HG02885 (cell line): ENCODE measurements at regions not wholly inside any gene's neighbourhood (a gene's known extent, or its start where the extent isn't known, plus 50 kb on each side); places are given as distances from the start of the nearest gene placed in this dataset.
"Not testable (repeated sequence)": the region's sequence is repeated elsewhere in the genome, so short reads cannot be mapped to it uniquely, and the experiment has no call there.

Source experiments
- ATAC-seq: cut with Tn5 transposase; IDR thresholded peaks from one replicate; pipeline ENCODE4 v1.9.1; 2021; ENCODE audit warnings: mild to moderate bottlenecking; ENCODE audit not compliant: unreplicated experiment, poor library complexity

DNA sequence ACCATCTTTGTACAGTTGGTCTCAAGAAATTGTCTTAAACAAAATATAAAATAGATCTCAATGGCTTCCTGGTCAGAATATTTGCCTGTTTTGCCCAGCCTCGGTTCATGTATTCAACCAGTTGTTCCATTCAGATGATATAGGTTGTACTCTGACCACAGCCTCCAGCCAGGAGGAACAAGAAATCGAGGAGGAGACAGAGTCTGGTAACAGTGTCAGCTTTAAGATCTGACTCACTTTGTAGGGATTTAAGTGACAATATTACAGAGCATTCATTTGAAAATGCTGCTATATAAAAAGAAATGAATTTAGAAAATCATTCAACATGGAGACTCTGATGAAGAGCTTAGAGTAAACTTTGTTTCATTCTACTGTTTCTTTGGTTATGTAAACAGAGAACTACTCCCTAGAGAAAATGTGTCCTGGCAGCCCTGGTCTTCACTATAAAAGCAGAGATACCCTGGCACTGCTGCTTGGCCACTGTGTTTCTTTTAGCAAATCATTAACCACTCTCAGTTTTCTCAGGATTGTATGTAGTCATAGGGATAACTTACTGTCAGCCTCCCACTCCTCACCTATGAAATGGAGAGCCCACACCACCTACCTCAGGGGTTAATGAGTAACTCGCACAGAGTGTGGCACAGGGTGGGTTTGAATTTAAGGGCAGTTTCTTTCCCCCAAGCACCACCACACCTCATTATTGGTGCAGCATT lies 53.5 kb downstream of the PAGE2 start:
- no peak for ATAC-seq

DNA sequence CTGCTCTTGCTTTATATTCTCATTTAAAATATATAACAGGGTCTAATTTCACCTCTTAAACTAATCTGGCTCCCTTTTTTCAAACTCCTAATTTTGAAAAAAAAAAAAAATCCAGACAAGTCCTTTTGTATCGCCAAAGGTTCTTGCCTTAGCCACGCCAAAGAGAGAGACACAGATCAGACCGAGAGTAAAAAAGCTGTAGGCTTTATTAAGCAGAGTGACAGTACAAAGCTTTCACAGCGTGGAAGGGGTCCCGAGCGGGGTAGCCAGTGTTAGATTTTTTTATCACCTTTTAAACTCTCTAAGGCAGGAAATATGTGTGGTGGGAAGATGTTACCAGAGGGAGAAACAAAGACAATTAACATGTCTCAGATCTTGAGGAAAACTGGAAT lies 54.1 kb downstream of the PAGE2 start:
- ATAC-seq = no peak

DNA sequence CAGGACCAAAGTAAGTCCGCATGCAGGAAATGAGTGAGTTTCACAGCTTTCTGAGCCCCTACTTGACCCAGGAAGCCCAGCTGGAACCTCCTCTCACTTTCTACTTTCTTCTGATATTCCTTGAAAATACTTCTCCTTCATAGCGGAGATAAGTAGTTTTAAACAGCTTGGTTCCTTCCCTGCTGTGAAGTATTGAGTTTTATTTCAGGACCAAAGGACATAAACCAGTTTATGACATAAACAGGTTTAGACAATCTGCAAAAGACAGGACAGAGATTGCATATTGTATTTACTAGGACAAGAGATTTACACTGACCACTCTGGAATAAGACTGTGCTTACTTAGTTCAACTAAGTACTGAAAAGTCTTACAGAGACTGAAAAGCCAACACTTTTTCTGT lies 54.8 kb downstream of the PAGE2 start:
- no peak for ATAC-seq

DNA sequence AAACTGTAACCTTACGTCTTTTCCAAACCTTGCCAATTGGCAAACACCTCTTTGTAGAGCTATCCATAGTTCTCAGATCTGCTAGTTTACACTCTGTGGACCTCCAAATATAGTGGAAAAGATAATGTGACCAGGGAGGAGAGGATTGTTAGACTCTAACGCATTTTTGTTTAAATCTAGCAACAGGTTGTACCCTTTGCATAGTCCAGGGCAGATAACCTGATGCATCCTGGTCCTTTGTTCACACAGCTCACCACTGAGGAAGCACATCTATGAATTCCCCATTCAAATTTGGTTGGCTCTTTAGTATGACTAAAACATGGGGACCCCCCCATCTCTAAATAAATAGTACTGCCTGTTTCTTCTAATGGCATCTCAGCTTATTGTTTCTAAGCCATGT lies 55.9 kb downstream of the PAGE2 start:
- ATAC-seq = no peak

DNA sequence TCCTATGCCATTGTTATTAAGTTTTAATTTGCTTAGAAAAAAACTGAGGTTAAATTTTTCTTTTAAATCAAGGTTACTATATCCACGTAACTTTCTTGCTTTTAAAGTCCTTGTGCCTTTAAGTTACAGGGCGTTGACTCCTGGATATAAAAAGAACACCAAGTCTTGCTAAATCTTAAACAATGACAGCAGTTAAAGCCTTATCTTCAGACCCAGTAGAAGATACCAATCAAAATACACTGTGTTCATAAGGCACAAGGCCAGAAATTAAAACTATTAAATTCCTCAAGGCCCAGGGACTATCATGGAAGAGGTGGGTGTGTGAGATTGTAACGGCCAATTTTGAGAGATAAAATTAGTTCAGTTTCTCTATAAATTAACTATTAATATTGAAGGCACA lies 60.4 kb downstream of the PAGE2 start:
- ATAC-seq = no peak

DNA sequence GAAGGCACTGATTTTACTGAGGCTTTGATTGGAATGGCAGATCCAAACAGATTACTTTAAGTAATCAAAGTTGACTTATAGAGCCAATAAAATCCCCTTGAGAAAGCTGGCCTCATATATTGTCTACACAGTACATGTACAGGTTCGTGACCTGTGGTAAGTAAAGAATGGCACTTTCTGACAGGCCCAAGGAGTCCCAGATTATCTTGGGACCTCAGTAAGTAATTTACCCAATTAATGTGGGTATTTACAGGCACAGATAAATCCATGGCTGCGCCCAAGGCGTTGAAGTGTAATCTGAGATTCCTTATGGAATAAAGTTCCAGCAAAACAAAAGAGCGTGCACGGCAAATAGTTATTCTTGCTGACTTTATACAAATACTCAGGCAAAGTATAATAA lies 62.4 kb downstream of the PAGE2 start:
- ATAC-seq = no peak

DNA sequence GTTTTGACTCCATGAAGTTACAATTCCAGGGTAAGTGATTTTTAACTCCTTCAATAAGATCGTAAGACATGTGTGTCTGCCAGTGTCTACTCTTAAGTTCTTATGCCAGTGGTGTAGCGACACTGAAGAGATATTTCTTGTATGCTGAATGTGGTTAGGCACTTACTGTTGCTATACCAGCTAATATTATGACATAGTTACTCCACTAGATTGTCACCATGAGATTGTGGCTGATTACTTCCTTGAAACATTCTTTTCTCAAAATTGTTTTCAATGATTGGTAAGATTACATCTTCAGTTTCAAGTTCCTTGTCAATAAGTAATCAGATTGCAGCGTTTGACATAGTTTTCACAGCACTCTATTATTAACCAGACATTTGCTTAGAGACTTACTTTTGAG lies 60.6 kb upstream of the PAGE5 start:
- no peak for ATAC-seq

DNA sequence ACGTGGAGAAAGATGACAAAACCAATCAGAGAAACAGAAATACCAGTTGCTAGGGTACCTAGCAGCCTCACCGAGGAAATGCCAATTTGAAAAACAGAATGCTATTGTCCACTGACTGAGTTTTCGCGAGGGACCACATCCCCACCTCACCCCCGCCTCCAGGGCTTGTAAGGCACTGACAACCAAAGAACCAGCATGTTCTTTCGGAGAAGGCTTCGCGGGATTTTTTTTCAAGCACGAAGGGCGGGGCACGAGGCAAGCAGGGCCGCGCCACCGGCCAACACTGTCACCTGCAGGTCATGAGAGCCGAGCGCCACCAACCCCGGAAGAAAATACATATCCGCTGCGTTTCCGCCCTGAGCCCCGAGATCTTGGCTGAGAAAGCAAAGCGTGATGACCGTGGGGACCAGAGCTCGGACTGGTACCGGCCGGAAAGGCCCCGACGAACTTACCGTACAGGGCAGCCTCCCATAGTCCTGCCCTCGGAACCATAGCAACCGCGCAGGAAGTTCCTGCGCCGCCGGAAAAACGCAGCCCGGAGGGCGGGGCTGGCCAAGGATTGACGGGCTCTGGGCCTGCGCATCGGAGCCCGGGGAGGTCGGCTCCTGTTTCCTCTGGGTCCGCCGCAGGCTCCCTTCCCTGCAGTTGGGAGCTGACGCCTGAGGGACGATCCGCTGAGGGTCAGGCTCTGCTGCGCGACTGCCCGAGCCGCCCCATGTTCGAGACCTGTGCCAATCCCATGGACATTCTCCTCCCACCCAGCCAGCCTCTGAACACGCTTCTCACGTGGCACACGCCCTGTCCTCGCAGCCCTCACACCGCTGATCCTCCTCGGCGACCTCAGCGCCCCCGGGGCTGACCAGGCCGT lies 59.2 kb upstream of the PAGE5 start:
- peak; percentile 94 for ATAC-seq

DNA sequence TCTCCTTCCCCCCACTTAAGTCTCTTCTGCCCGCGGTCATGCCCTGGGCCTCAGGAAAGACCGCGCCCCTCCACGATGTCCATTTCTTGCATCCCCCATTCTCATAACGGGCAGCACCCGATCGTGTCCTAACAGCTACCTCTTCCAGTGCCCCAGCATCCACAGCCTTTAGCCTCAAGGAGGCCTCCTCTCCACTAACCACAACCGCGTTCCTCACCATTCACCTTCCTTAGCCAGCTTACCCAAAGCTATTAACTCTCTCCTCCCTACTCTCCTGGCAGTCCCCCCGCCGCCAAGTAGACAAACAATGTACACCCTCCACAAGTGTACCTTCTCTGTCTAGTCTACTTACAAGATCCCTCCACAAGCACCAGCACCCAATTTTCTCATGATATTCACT lies 58.6 kb upstream of the PAGE5 start:
- ATAC-seq = no peak

DNA sequence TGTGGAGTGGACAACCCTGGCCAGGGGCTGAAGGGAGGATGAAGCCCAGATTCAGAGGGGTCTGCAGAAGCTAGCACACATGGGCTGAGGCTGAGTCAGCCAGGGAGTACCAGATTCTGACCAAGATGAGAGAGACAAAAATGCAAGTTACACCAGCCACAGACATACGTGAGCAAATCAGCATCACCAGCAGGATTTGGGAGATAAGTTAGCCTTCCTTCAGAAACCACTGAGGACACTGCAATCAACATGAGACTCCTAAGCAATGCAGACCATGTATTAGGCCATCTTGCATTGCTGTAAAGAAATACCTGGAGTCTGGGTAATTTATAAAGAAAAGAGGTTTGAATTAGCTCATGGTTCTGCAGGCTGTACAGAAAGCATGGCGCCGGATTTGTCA lies 57.0 kb upstream of the PAGE5 start:
- ATAC-seq = no peak

DNA sequence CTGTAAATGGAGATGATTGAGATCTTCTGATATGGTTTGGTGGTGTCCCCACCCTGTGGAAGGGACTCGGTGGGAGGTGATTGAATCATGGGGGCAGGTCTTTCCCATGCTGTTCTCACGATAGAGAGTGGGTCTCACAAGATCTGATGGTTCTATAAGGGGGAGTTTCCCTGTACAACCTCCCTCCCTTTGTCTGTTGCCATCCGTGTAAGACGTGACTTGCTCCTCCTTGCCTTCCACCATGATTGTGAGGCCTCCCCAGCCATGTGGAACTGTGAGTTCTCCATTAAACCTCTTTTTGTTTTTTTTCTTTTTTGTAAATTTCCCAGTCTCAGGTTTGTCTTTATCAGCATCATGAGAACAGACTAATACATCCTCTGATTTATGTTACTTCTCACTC lies 55.1 kb upstream of the PAGE5 start:
- ATAC-seq = not testable (repeated sequence)

DNA sequence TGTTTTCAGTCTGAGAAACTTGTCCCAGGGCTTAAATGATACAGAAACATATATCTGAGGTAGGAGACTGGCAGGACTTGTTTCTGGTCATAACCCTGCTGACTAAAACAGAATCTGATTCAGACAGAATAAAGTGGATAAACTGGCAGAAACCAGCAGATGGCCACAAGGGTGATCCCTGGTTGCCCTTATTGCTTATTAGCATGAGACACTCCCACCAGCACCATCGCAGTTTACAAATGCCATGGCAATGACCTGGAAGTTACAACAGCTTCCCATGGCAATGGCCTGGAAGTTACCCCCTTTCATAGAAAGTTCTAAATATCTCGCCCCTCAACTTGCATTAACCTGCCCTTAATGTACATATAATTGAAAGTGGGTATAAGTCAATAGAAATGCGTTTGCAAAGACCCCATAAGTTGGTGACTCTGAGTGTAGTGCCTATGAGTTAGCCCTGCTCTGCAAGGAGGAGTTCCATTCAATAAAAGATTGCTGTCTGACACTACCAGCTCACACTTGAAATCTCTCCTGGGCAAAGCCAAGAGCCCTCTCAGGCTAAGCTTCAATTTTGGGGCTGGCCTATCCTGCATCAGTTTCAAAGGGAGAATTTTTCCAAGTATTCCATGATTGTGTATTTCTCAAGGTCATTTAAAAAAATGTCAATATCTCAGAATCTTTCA lies 52.9 kb upstream of the PAGE5 start:
- ATAC-seq = no peak

DNA sequence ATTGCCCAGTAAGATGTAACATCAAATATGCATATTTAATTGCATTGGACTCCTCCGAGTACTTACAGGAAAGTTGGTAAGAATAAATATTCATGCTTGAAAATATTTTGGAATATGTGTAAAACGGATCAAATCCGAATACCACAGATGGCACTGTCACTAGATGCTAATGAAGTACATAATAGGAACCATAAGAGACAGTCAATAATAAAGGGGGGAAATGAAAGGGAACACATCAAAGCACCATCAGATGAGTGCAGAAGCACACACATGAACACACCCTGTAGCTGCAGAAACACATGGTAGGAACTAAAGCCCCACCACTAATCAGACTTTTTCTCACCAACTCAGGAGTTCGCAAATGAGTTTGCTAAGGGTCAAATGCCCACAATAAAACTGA lies 52.2 kb upstream of the PAGE5 start:
- ATAC-seq = no peak

DNA sequence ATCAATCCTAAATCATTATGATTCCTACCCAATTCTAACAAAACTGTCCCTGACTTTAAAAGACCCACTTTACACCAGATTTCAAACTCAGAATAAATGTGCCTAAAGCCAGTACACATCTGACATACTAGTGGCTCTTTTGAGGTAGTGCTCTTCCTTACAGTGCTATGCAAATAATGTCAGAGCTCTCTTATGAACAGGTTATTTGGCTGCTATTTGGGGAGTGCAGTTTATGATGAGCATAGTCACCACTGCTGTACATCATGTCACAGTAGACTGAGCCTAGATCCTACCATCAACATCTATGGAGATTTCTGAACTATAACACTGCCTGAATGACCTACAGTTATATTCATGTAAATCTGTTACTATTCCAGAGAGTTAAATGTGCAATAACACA lies 50.4 kb upstream of the PAGE5 start:
- peak; percentile 68 for ATAC-seq
